Fibroblast of pulmonary artery (primary cell): ENCODE measurements at regions not wholly inside any gene's neighbourhood (a gene's known extent, or its start where the extent isn't known, plus 50 kb on each side); places are given as distances from the start of the nearest gene placed in this dataset.

Source experiments
- DNase-seq: peaks from one replicate; pipeline ENCODE4 v3.0.0-alpha.2; 2010; ENCODE audit warnings: low read depth
- H3K4me3 ChIP-seq: replicated peaks from 2 replicates; pipeline ENCODE4 v1.5.1; 2011; ENCODE audit warnings: low read depth, mild to moderate bottlenecking, control low read depth, low read length, moderate library complexity
- CTCF ChIP-seq: IDR thresholded peaks from 2 replicates; pipeline ENCODE4 v1.5.1; 2011; ENCODE audit warnings: mild to moderate bottlenecking, control low read depth, low read length, inconsistent platforms; ENCODE audit errors: missing control alignments

- no peak overlapping the region for H3K4me3 ChIP-seq
- DNase-seq, result no peak
- no peak for TF ChIP-seq CTCF
Observed at GRCh38 chr11:11757909-11758308, 83.9 kb upstream of the USP47 start.

- DNase-seq, result no peak
- no peak for TF ChIP-seq CTCF
- no peak overlapping the region for H3K4me3 ChIP-seq
Observed at GRCh38 chr11:11756718-11757117, 85.1 kb upstream of the USP47 start.

GRCh38 chr11:11755871-11756270 is 85.9 kb upstream of the USP47 start:
- no peak for TF ChIP-seq CTCF
- no peak for DNase-seq
- H3K4me3 ChIP-seq, result no peak overlapping the region

- no peak for DNase-seq
- H3K4me3 ChIP-seq, result no peak overlapping the region
- TF ChIP-seq CTCF, result no peak
Observed at GRCh38 chr11:11752679-11753078, 89.1 kb upstream of the USP47 start.

GRCh38 chr11:11750017-11750878 is 91.5 kb upstream of the USP47 start:
- DNase-seq, result no peak
- no peak overlapping the region for H3K4me3 ChIP-seq
- no peak for TF ChIP-seq CTCF

- no peak for DNase-seq
- H3K4me3 ChIP-seq, result no peak overlapping the region
- TF ChIP-seq CTCF, result no peak
Observed at GRCh38 chr11:11748706-11749365, 92.9 kb upstream of the USP47 start.
